SK-N-MC (cell line): ENCODE measurements at regions not wholly inside any gene's neighbourhood (a gene's known extent, or its start where the extent isn't known, plus 50 kb on each side); places are given as distances from the start of the nearest gene placed in this dataset.

ENCODE experiments used
- DNase-seq: peaks from one replicate; pipeline ENCODE4 v3.0.0-alpha.2; 2011; ENCODE audit warnings: low read depth, low spot score
- H3K27ac ChIP-seq: fragments of 200-600 bp; sonication (generic); 2 replicates; pipeline ENCODE4 v1.5.1; 2016; ENCODE audit warnings: mixed run types
- H3K36me3 ChIP-seq: fragments of 200-600 bp; sonication (generic); 2 replicates; pipeline ENCODE4 v1.6.1; 2017; ENCODE audit warnings: antibody characterized with exemption, low read length, mixed read lengths; ENCODE audit not compliant: insufficient read depth
- H3K4me3 ChIP-seq: fragments of 200-600 bp; sonication (generic); 2 replicates; pipeline ENCODE4 v1.5.1; 2016
- H3K9ac ChIP-seq: fragments of 200-600 bp; sonication (generic); 2 replicates; pipeline ENCODE4 v1.8.0; 2017; ENCODE audit warnings: mixed run types, mixed read lengths; ENCODE audit not compliant: insufficient read length
- H3K9me3 ChIP-seq: fragments of 200-600 bp; sonication (generic); 2 replicates; pipeline ENCODE4 v1.6.1; 2017; ENCODE audit warnings: low read depth, mild to moderate bottlenecking, antibody characterized with exemption, low read length, moderate library complexity, mixed read lengths
- EZH2 ChIP-seq: fragments of 200-600 bp; sonication (generic); IDR thresholded peaks from one replicate; pipeline ENCODE4 v1.6.1; 2017; ENCODE audit warnings: antibody characterized with exemption
- FOXP2 ChIP-seq: optimal IDR thresholded peaks from 2 replicates; pipeline ENCODE3; 2011; ENCODE audit warnings: mild to moderate bottlenecking, moderate library complexity; ENCODE audit not compliant: insufficient read depth; ENCODE audit errors: extremely low read length, control extremely low read depth
- POLR2AphosphoS5 ChIP-seq: IDR thresholded peaks from 2 replicates; pipeline ENCODE4 v1.6.1; 2012; ENCODE audit warnings: mild to moderate bottlenecking, low read depth, low read length, borderline replicate concordance

GRCh38 chr10:128875030-128875744, 591.9 kb upstream of the MGMT start:
- TF ChIP-seq EZH2 (no peak), POLR2AphosphoS5 (no peak), FOXP2 (no peak)
- Histone ChIP-seq H3K9me3 (no peaks in the 10 kb centered on the region), H3K4me3 (no peak overlapping the region), H3K9ac (no peak overlapping the region), H3K36me3 (no peaks in the 10 kb centered on the region), H3K27ac (peak overlapping the region; percentile 71)
- DNase-seq = no peak

GRCh38 chr10:128875956-128876736, 590.9 kb upstream of the MGMT start:
- H3K36me3 ChIP-seq = no peaks in the 10 kb centered on the region
- DNase-seq = no peak
- no peak overlapping the region for H3K4me3 ChIP-seq
- H3K27ac ChIP-seq = peak overlapping the region; percentile 71
- no peak overlapping the region for H3K9ac ChIP-seq
- H3K9me3 ChIP-seq = no peaks in the 10 kb centered on the region
- TF ChIP-seq FOXP2 (no peak), EZH2 (no peak), POLR2AphosphoS5 (no peak)

- no peak for DNase-seq
- TF ChIP-seq EZH2 (no peak), POLR2AphosphoS5 (no peak), FOXP2 (no peak)
- no peaks in the 10 kb centered on the region for H3K36me3 ChIP-seq
- no peak overlapping the region for H3K4me3 ChIP-seq
- no peaks in the 10 kb centered on the region for H3K9me3 ChIP-seq
- no peak overlapping the region for H3K9ac ChIP-seq
- H3K27ac ChIP-seq = no peak overlapping the region
Observed at GRCh38 chr10:128877141-128877540, 589.9 kb upstream of the MGMT start.

GRCh38 chr10:128877936-128878335, 589.1 kb upstream of the MGMT start:
- Histone ChIP-seq H3K36me3 (no peaks in the 10 kb centered on the region), H3K9ac (no peak overlapping the region), H3K27ac (no peak overlapping the region), H3K4me3 (no peak overlapping the region), H3K9me3 (no peaks in the 10 kb centered on the region)
- TF ChIP-seq POLR2AphosphoS5 (no peak), EZH2 (no peak), FOXP2 (no peak)
- no peak for DNase-seq

- Histone ChIP-seq H3K27ac (no peak overlapping the region), H3K36me3 (no peaks in the 10 kb centered on the region), H3K4me3 (no peak overlapping the region), H3K9me3 (no peaks in the 10 kb centered on the region), H3K9ac (no peak overlapping the region)
- TF ChIP-seq EZH2 = no peak
- no peak for TF ChIP-seq POLR2AphosphoS5
- TF ChIP-seq FOXP2 = no peak
- DNase-seq = no peak
Observed at GRCh38 chr10:128879030-128879429, 588.0 kb upstream of the MGMT start.

- TF ChIP-seq FOXP2 (no peak), POLR2AphosphoS5 (no peak), EZH2 (no peak)
- no peaks in the 10 kb centered on the region for H3K9me3 ChIP-seq
- no peak for DNase-seq
- no peak overlapping the region for H3K9ac ChIP-seq
- no peak overlapping the region for H3K27ac ChIP-seq
- no peaks in the 10 kb centered on the region for H3K36me3 ChIP-seq
- H3K4me3 ChIP-seq = no peak overlapping the region
Observed at GRCh38 chr10:128879441-128880140, 587.5 kb upstream of the MGMT start.

GRCh38 chr10:128880159-128880725, 586.8 kb upstream of the MGMT start:
- no peak overlapping the region for H3K4me3 ChIP-seq
- H3K27ac ChIP-seq = no peak overlapping the region
- no peaks in the 10 kb centered on the region for H3K36me3 ChIP-seq
- no peak for DNase-seq
- H3K9ac ChIP-seq = no peak overlapping the region
- H3K9me3 ChIP-seq = no peaks in the 10 kb centered on the region
- no peak for TF ChIP-seq POLR2AphosphoS5
- TF ChIP-seq FOXP2 = no peak
- no peak for TF ChIP-seq EZH2

- Histone ChIP-seq H3K27ac (no peak overlapping the region), H3K4me3 (no peak overlapping the region), H3K9me3 (no peaks in the 10 kb centered on the region), H3K9ac (no peak overlapping the region), H3K36me3 (no peaks in the 10 kb centered on the region)
- no peak for DNase-seq
- TF ChIP-seq FOXP2 (no peak), EZH2 (no peak), POLR2AphosphoS5 (no peak)
Observed at GRCh38 chr10:128881086-128881485, 586.0 kb upstream of the MGMT start.
